ENCODE measurements at regions not wholly inside any gene's neighbourhood (a gene's known extent, or its start where the extent isn't known, plus 50 kb on each side); places are given as distances from the start of the nearest gene placed in this dataset.

DNA sequence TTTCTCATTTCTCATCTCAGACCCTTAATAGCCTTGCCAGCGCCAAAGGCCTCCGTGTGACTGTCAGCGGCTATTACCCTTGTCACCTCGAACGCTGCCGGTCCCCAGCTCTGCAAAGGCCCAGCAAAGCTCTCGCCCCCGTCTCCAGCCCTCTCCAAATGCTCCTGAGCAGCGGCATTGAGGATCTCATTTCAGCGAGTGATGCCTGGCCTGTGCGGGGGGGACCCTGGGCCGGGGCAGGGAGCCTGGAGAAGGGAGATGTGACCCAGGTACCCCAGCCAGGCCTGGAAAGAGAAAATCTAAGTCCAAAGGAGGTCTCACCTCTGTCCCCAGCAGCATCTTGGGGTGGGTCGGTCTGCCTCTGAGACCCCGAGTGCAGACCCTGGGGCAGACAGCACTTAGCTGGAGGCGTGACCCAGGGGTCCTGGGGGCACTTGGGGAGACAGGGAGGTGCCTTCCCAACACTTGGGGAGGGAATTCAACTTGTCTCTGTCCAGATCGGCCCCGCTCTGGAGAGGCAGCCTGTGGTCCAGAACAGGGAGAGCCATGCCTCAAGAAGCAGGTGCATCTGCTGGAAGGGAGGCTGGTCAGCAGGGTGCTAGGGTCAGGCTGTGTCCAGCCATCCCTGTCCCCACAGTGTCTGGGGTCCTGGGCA is 521.3 kb downstream of the TBC1D22A start:
- DNase-seq = no peak

DNA sequence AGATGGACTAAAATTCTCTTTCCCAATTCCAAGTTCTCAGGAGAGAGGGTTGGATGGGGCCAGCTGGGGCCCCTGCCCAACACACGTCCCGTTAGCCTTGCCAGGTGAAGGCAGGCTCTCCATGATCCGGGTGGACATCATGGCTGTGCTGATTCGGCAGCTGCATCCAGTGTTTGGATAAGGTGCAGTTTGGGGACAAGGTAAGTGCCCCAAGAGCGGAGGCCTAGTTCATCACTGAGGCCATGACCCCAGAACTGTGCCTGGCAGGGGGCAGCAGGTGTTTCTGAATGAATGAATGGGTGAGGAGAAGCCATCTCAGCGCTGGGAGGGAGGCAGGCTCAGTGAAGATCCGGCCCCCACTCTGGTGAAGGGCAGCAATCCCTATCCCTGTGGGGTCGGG is 520.4 kb downstream of the TBC1D22A start:
- DNase-seq = no peak

DNA sequence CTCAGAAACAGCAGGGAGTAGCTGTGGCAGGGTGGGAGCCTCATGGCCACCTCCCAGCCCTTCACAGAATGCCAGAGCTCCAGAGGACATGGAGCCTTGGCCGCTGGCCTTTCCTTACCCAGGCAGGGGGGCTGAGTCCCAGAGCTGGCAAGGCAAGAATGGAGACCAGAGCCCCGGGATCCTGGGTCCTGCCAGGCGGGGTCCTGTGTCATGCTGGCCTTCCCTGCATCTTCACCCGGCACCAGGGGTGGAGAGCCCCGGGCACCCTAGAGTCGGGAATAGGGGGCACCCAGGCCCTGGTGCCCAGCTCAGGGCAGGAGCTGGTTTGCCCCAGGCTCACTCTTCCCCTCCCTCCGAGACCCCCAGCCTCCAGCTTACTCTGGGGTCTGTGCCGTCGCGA is 519.9 kb downstream of the TBC1D22A start:
- DNase-seq = no peak

DNA sequence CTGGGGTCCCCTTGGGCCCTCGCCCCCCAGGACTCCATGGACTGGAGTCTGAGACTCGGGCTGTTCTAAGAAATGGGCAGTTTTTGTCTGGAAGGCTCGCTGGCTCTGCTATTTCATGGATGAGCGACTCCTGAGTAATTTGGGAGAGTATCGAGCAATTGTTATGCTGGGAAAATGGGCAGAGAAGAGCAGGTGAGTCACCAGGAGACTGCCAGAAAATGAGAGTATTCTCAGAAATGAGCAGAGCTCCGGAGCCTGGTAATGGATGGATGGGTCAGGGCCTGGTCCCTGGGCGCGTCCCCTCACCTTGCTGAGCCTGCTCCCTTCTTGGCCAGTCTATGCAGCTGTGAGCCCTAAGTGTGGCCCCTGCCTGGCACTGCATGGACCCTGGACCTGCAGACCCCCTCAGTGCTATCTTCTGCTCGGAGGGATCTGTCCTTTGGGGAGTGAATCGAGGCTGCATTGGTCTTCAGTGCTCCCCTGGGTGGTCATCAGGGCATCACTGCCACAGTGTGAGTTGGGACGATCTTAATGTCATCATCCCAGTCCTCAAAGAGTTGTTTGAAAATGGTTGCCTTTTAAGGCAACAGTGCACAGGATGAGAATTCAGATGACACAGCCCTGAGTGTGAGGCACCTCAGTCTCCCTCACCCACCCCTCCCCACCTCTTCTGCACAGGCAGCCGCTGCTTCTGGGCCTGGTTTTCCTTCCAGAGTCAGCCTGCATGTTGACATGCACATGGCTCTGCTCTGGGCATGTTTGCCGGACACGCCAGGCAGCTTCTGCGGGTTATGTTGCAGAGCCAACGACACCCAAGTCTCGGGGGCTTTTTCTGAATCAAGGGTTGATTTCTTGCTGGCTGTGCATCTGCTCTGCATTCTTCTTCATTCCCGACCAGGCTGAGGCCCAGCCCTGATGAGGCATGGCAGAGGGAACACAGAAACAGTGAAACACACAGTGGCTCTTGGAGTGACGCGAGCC is 519.0 kb downstream of the TBC1D22A start:
- peak; percentile 73 for DNase-seq

DNA sequence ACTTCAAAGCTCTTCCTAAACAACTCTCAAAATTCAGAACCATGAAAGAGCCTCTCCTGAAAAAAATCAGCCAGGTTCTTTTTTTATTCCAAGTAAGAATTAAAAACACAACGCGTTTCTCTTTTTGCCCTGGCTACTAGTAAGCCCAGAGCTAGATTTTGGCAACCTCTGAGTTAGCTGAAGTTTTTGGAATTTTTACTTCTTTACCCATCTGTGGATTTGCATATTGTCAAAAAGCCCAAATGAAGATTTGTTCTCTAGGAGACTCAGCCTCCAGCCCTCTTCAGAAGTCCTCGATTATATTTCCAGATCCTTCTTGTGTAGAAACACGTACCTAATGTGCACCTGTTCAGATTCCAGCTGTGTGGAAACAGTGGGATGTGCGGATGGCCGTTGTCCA is 517.9 kb downstream of the TBC1D22A start:
- DNase-seq = no peak

DNA sequence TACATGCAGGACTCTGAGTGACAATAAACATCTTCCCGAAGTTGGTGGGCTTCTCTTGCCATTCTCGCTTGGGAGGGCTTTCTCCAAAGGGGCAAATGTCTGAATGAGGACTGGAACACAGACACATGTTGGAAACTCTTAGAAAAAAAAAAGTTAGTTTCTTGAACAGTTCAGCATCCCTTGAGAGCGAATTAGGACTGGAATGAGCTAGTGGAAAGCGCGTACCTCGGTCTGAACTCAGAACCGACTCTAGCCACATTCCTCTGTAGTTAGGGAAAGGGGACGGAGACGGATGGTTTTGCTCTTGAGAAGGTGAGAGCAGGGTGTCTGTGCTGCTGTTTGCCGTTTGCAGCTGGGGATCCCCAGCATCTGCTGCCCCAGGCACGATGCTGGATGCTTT is 517.3 kb downstream of the TBC1D22A start:
- DNase-seq = no peak

DNA sequence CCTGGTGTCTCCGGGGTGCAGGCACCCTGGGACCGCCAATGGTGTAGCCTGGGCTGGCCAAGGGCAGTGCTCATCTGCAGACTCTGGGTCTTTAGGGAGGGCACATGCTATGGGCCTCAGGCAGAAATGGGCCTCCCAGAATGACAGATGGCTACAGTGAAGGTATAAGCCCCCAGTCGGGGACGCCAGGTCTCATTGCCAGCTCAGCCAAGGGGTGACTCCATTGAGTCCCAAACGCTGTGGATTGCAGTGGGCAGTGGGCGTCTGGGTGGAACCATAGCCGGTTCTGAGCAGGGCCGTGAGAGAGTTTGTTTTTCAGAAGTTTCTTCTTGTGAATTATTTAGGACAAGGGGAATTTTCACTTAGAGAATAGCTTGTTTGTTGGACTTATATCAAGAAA is 516.9 kb downstream of the TBC1D22A start:
- DNase-seq = no peak

DNA sequence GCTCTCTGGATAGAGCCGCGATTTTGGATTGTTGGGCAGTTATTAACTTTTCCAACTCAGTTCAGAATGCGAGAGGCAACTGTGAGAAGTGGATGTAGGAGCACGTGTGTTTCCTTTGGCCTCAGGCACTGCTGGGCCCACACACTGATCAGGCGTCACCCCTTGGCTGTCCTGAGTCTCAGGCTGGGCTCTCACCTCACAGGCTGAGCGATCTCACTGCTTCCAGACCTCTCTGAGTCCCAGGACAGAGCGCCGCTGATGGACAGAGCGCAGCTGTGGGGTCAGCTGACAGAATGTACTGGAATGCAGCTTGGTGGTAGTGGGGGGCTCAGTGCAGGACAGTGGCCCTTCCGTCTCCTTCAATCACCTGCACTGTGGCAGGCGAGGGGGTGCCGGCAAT is 516.2 kb downstream of the TBC1D22A start:
- DNase-seq = no peak

DNA sequence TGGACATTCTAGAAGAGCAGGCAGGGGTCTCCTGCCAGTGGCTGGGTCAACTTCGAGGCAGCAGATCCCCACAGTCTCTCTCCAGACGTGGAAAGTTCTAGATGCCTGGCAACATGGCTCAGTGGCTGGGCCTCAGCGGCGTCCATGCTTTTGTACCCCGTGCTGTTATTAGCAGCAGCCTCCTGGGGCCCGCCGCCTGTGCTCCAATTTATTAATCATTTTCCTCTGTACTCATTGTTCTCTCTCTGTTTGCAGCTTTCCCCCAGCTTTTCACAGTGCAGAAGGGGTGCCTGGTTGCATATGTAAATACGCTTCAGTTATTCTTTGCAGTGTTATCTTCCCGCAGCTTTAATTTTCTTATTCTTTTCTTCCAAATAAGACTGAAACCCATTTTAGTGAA is 515.1 kb downstream of the TBC1D22A start:
- DNase-seq = no peak

DNA sequence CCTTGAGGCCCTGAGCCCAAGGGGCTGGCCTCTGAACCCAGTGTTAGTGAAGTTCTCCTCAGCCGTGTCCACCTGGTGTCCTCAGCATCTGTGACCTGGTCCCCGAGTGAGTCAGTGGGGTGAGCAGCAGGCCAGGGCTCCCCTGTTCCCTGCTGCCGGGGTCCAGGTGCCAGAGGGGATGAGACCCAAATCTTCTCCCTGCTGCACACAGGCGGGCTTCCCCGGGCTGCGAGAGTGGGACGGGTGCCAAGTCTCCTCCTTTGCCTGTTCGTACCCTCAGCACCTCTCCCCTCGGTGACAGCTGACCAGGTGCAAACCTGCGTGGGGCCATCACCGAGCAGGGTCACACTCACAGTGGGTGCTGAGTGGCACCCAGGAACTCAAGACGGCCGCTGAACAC is 514.5 kb downstream of the TBC1D22A start:
- no peak for DNase-seq

DNA sequence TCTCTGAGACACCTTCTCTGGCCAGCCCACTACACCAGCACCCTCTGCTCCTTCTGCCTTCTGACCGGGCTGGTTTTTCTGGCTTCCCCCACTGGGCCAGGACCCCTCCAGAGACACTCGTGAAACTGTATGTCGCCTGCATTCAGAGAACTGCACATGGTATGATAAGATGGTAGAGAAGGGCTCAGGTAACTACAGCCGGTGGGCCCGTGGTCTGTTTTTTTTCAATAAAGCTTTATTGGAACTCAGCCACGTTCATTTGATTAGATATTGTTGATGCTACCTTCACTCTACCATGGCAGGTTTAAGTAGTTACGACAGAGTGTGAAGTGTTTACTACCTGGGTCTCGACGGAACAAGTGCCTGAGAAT is 514.0 kb downstream of the TBC1D22A start:
- no peak for DNase-seq

DNA sequence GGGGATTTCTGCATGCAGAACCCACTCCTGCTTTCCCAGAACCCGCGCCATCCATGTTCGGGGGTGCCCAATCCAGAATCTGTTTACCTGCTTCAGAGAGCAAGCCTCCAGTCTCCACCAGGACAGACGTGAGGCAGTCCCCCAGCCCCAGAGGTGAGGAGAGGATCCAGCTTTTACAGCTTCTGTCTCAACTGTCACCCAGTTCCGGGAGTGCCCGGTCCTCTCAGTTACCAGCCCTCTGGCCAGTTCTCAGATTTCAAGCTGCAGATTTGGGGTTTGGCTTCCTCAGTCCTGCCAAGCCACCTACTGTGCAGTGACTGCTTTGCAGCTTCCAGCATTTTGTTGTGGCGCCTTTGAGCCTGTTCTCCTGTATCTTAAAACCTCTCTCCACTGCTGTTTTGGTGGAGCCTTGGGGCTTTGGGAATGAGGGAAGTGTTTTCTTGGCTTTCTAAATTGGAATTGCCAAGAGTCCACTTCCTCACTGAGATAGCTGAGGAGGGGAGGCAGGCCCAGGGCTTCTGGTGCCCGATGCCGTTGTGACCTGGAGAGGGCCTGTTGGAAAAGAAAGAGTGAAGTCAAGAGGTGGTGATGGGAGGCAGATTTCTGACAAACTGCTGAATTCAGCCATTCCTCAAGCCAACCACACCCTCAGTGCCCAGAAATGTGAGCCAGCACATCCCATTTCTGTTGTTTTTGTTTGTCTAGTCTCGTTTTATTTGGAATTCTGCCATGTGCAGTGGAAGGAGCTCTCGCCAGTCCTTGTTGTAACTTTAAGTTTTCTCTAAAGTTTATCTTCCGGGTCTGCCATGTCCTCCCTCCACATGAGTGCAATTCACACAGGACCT is 513.4 kb downstream of the TBC1D22A start:
- DNase-seq = peak; percentile 6

DNA sequence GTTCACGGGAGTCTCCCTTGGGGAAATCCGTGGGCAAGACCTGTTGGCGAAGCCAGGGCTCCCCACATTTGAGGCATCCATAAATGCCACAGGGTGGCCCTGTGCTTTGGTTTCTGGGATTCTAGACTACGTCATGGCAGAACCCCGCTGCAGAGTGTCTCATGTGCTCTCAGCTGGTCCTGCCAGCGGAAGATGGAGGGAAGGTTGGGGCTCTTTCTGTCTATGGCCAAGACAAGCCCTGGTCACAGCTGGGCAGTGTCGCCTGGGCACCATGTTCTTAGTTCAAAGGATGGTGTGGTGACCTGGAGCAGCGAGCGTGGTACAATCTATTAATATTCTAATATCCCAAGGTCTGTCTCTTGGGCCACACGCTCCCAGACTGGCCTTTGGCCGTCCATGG is 511.7 kb downstream of the TBC1D22A start:
- no peak for DNase-seq

DNA sequence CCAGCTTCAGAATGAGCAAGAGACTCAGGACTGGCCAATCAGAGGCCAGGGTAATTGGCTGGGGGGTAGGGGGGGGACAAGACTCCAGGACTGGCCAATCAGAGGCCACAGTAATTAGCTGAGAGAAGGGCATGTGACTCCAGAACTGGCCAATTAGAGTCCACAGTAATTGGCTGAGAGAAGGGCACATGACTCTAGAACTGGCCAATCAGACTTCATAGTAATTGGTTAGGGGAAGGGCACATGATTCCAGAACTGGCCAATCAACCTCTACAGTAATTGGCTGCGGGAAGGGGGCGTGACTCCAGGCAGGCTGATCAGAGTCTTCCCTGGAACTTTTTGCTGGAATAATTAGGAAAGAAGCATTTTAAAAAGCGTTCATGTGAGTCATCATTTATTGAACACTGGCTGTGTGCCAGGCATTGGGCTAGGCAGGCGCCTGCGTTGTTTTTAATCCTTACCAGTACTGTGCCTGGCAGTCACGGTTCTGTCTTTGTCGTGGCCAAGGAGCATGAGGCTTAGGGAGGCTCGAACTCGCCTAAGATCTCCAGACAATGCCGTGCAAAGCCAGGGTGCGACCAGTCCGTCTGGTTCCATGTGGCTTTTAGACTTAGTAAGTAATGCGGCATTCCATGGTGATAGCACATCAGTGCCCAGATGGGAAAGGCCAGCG is 508.1 kb downstream of the TBC1D22A start:
- DNase-seq = no peak

DNA sequence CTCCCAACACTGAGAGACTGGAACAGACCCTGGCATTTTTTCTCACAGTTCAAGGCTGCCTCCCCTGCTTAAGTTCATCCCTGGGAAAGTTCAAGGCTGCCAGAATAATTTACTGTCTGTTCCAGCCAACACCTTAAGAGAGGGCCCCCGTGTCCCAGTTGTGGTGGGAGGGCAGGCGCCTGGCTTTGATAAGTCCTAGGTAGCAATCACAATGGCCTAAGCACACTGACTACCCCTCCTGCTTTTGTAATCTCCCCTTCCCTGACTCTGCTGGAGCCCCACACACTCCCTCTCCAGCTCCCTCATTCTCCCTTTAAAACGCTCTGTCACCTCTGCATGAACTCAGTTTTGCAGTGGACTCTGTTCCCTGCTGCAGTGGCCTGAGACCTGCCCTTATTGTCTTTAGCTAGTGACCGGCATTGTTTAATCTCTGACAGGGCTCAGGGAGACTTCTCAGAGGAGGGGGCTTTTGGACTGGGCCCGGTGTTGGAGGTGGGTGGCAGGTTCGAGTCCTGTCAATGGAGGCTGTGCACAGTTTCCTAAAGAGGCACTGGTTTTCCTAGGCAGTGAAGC is 507.2 kb downstream of the TBC1D22A start:
- DNase-seq = no peak

DNA sequence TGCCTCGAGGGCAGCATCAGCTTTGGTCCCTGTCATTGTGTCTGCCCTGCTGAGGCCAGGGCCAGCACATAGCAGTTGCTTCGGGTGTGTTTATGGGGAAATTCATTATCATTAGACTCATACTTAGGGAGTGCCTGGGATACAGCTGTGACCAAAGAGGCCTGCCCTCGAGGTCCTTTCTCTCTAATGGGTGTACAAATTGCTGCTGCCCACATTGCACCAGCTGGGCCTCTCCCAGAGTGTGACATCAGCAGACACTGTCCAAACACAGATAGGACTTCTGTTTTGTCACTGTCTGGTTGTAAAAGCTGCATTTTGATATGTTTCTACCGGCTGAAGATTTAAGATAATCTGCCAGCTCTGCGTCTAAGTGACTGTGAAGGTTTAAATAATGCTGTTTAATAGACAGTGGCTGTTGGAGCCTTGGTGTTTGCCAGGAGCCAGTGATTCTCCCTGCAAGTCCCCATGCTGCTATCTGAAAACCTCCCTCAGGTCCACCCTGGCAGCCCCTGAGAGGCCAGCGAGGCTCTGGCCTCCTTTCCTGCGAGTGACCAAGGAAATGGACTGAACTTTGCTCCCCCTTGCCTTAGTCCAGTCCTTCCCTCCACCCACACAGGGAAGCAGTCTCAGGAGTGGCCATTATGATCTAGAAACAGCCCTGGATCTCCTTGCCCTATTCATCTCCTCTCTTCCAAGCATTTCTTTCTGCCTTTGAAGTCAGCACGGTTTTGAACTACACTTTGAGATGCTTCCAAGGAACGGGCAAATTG is 505.2 kb downstream of the TBC1D22A start:
- DNase-seq = no peak

DNA sequence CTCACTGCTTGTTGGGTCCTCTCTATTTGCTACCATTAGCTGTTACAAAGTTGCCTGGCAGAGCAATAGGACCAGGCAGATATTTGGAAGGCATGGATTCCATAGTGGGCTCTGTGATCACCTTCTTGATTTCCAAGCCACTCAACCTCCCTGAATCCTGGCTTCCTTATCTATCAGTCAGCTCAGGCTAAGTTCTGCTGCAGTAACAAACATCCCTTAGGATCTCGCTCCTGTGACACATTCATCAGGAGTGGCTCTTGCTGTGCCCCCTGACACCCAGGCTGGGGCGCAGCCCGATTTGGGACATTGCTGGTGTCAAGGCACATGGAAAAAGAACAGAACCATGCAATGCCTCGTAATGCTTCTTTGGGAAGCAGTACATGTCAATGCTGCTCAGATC is 503.9 kb downstream of the TBC1D22A start:
- DNase-seq = no peak

DNA sequence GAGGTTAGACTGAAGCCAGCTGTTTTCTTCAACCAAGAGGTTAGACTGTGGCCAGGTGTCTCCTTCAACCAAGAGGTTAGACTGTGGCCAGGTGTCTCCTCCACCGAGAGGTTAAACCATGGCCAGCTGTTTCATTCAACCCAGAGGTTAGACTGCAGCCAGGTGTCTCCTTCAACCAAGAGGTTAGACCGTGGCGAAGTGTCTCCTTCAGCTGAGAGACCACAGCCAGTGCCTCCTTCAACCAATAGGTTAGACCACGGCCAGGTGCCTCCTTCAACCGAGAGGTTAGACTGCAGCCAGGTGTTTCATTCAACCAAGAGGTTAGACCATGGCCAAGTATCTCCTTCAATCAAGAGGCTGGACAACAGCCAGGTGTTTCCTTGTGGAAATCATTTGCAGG is 498.1 kb downstream of the TBC1D22A start:
- no peak for DNase-seq

DNA sequence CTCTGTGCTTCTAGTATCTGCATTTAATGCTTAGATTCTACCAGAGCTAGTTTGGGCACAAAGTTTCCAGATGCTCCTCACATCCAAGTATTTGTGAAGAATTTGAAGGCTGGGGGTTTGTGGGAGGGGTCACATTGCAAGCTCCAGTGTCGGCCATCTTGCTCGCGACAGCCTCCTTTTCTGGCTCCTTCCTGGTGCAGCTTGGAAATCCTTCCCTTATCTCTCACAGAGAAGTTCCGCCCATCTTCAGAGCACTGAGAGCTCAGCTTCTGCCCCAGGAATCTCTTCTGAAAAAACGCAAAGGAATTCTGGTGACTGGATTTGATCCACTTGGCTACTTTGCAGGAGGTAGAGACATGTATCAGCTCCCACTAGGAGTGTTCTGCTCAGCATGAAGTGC is 497.5 kb downstream of the TBC1D22A start:
- DNase-seq = no peak

DNA sequence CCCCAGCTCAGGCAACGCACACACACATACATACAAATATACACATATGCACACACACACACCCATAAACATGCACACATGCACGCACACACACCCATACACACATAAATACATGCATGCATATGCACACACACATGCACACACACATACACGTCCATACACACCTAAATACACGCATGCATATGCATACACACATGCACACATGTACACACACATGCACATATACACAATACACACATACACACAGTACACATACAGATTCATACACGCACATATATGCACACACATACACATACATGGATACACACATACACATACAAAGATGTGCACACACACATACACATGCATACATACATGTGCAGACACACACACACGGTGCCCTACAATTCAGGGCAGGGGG is 496.6 kb downstream of the TBC1D22A start:
- DNase-seq = no peak

DNA sequence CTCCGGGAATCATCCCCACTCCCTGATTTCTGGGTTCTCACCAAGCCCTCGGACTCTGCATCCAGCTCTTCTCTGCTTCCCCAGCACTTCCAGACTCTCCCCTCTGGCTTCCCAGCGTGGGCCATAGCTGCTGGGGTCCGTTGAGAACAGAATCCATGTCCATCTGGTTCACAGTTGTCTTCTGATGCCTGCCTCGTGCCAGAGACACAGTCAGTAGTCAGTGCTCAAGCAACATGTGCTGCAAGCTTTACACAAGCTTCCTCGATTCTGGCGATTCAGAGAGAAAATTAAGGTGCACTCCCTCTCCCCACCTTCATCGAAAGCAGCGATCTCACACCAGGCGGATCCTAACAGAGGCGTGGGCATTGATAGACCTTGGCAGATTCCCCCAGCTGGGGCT is 495.5 kb downstream of the TBC1D22A start:
- no peak for DNase-seq

DNA sequence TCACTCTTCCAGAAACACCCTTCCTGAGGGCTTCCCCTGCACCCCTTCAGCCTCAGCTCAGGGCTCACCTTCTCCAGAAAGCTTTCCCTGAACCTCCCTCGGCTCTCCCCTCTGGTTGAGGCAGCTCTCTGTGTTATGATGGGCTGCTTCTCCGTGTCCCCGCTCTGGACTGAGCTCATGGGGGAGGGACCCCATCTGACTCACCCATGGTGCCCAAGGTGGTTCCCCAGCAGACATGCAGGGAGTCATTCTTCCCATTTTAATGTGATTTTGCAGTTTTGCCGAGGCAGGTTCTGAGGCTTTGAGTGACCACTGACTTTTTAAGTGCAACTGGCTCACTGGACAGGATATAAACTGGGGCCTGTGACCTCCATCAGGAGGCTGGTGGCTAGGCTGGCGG is 495.1 kb downstream of the TBC1D22A start:
- DNase-seq = no peak
